GM19455 (cell line): ENCODE measurements at regions not wholly inside any gene's neighbourhood (a gene's known extent, or its start where the extent isn't known, plus 50 kb on each side); places are given as distances from the start of the nearest gene placed in this dataset.

Source experiments
- ATAC-seq: cut with Tn5 transposase; IDR thresholded peaks from one replicate; pipeline ENCODE4 v1.9.1; 2021; ENCODE audit not compliant: unreplicated experiment

GRCh38 chr6:163904186-163904585 lies 489.7 kb downstream of the QKI start:
- ATAC-seq, result no peak

GRCh38 chr6:163903541-163903940 lies 489.0 kb downstream of the QKI start:
- ATAC-seq, result no peak

- ATAC-seq, result no peak
Measured at GRCh38 chr6:163902993-163903392, 488.5 kb downstream of the QKI start.

- no peak for ATAC-seq
Measured at GRCh38 chr6:163901681-163902080, 487.2 kb downstream of the QKI start.

- ATAC-seq, result no peak
Measured at GRCh38 chr6:163900570-163900969, 486.1 kb downstream of the QKI start.

- ATAC-seq, result no peak
Measured at GRCh38 chr6:163897669-163898068, 483.2 kb downstream of the QKI start.

GRCh38 chr6:163897030-163897429 lies 482.5 kb downstream of the QKI start:
- no peak for ATAC-seq

- no peak for ATAC-seq
Measured at GRCh38 chr6:163895162-163895561, 480.6 kb downstream of the QKI start.

GRCh38 chr6:163893609-163894189 lies 479.2 kb downstream of the QKI start:
- ATAC-seq, result no peak

GRCh38 chr6:163892824-163893561 lies 478.5 kb downstream of the QKI start:
- no peak for ATAC-seq

- ATAC-seq, result no peak
Measured at GRCh38 chr6:163889904-163890514, 475.5 kb downstream of the QKI start.

GRCh38 chr6:163888030-163888819 lies 473.7 kb downstream of the QKI start:
- ATAC-seq, result no peak

- no peak for ATAC-seq
Measured at GRCh38 chr6:163886428-163886827, 471.9 kb downstream of the QKI start.

- no peak for ATAC-seq
Measured at GRCh38 chr6:163883984-163884383, 469.5 kb downstream of the QKI start.

GRCh38 chr6:163878698-163879097 lies 464.2 kb downstream of the QKI start:
- ATAC-seq, result no peak

- no peak for ATAC-seq
Measured at GRCh38 chr6:163877877-163878639, 463.5 kb downstream of the QKI start.

- no peak for ATAC-seq
Measured at GRCh38 chr6:163876391-163876790, 461.9 kb downstream of the QKI start.

GRCh38 chr6:163874784-163875183 lies 460.3 kb downstream of the QKI start:
- ATAC-seq, result no peak

- no peak for ATAC-seq
Measured at GRCh38 chr6:163872335-163872734, 457.8 kb downstream of the QKI start.

GRCh38 chr6:163871616-163872015 lies 457.1 kb downstream of the QKI start:
- no peak for ATAC-seq
